Esophagus squamous epithelium (tissue), 5 donors: ENCODE measurements at regions not wholly inside any gene's neighbourhood (a gene's known extent, or its start where the extent isn't known, plus 50 kb on each side); places are given as distances from the start of the nearest gene placed in this dataset.

Experiments
- DNase-seq: peaks from one replicate; lab custom pipeline; 2025; lab: John Stamatoyannopoulos, UW
- H3K27ac ChIP-seq, 4 donors: fragments of 200-600 bp; sonication (generic); one replicate each; pipeline ENCODE4 v1.5.1; 2016 to 2019; ENCODE audit warnings: mild to moderate bottlenecking in 1 of 4
- H3K27me3 ChIP-seq, 4 donors: fragments of 200-600 bp; sonication (generic); 1 replicate in 3 of 4; 2 replicates in 1 of 4; pipeline versions ENCODE4 v1.5.1 to v1.6.0; 2017 to 2021; ENCODE audit warnings: antibody characterized with exemption in 1 of 4
- H3K36me3 ChIP-seq, 3 donors: fragments of 200-600 bp; sonication (generic); one replicate each; pipeline ENCODE4 v1.5.1; 2016 to 2019
- H3K4me1 ChIP-seq, 3 donors: fragments of 200-600 bp; sonication (generic); one replicate each; pipeline ENCODE4 v1.5.1; 2017 to 2019
- H3K4me3 ChIP-seq, 4 donors: fragments of 200-600 bp; sonication (generic); 1 replicate in 3 of 4; 2 replicates in 1 of 4; pipeline ENCODE4 v1.5.1; 2016 to 2019; ENCODE audit warnings: mild to moderate bottlenecking in 2 of 4, moderate library complexity in 1 of 4
- H3K9me3 ChIP-seq, 3 donors: fragments of 200-600 bp; sonication (generic); one replicate each; pipeline ENCODE4 v1.5.1; 2016 to 2019
- POLR2A ChIP-seq, 4 donors: fragments of 450-650 bp; IDR thresholded peaks; one replicate each; pipeline ENCODE4 v1.6.1; 2017; ENCODE audit warnings: antibody characterized with exemption in 4 of 4, mild to moderate bottlenecking in 4 of 4, moderate library complexity in 3 of 4
- WGBS, 2 donors: methylation state at CpG; one replicate each; pipeline ENCODE4 v1.1.5; 2018; 5-methylcytosine and 5-hydroxymethylcytosine counted together
- intact Hi-C: fragments of 100-400 bp; cut with DNase I; formaldehyde crosslinking; loops from one replicate; pipeline ENCODE4 v1.15.0; 2022
- TF ChIP-seq, protein P1 (sequence below), 6 experiments: fragments of 450-650 bp in 4 of 6; fragments of 200-600 bp in 2 of 6; sonication (generic) in 2 of 6; IDR thresholded peaks; one replicate each; pipeline ENCODE4 v1.5.1; 2016 to 2019; ENCODE audit warnings: antibody characterized with exemption in 6 of 6, mild to moderate bottlenecking in 4 of 6, moderate library complexity in 4 of 6
- donor health status: DM: yes; HTN: yes; CAD: no.

DNA sequence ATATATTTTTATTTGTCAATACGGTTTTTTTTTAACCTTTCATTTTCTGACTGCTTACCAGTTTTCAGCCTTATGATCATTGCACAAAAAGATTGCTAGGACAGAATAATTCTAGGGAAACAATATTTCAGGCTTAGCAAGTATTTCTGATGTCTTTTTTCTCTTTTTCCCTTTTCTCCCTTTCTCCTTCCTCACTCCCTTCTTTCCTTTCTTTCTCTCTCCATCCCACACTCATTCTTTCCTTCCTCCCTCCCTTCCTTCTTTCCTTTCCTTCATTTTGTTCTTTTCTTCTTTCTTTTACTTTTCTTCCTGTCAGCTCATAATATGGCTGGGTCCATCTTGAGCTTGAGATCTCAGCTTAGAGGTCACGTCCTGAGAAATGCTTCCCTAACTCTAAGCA lies 601.4 kb upstream of the NOVA1 start:
- Histone ChIP-seq H3K27me3 (no peaks in the 10 kb centered on the region), H3K27ac (no peak overlapping the region), H3K9me3 (no peaks in the 10 kb centered on the region), H3K4me3 (no peak overlapping the region), H3K4me1 (no peaks in the 10 kb centered on the region), H3K36me3 (no peaks in the 10 kb centered on the region)
- intact Hi-C loops = no loop called here
- TF ChIP-seq, protein P1, sequence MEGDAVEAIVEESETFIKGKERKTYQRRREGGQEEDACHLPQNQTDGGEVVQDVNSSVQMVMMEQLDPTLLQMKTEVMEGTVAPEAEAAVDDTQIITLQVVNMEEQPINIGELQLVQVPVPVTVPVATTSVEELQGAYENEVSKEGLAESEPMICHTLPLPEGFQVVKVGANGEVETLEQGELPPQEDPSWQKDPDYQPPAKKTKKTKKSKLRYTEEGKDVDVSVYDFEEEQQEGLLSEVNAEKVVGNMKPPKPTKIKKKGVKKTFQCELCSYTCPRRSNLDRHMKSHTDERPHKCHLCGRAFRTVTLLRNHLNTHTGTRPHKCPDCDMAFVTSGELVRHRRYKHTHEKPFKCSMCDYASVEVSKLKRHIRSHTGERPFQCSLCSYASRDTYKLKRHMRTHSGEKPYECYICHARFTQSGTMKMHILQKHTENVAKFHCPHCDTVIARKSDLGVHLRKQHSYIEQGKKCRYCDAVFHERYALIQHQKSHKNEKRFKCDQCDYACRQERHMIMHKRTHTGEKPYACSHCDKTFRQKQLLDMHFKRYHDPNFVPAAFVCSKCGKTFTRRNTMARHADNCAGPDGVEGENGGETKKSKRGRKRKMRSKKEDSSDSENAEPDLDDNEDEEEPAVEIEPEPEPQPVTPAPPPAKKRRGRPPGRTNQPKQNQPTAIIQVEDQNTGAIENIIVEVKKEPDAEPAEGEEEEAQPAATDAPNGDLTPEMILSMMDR (IDR thresholded peaks at IDR 0.05) = no peak
- TF ChIP-seq POLR2A (IDR thresholded peaks at IDR 0.05) = no peak
- 78 to 88% methylated on average over 1 to 2 of the region's 2 CpGs for WGBS, 2 donors
- DNase-seq = no peak

DNA sequence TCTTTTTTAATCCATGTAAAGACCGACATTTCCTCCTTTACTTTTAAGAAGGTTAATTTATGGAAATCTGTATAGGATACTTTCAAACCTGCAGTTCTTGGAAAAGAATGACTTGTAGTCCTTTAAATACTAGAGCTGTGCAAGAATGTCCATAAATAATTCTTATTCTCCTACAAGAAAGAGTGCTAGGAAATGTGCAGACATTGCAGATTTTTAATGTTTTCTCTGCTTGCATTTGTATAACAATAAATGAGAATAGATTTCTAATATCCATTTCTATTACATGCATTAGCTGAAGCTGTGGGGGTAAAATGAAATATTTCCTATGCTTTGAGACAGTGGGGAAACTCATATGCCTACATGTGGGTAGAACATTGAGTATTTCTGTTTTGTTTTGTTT lies 607.2 kb upstream of the NOVA1 start:
- Histone ChIP-seq H3K27me3 (no peaks in the 10 kb centered on the region), H3K27ac (no peak overlapping the region), H3K4me1 (no peaks in the 10 kb centered on the region), H3K36me3 (no peaks in the 10 kb centered on the region), H3K9me3 (no peaks in the 10 kb centered on the region), H3K4me3 (no peak overlapping the region)
- intact Hi-C loops = no loop called here
- DNase-seq = no peak
- WGBS, 2 donors = 30 to 55% methylated on average over 1 of the region's 1 CpG
- no peak for TF ChIP-seq POLR2A (IDR thresholded peaks at IDR 0.05)
- TF ChIP-seq, protein P1 (IDR thresholded peaks at IDR 0.05) = no peak

DNA sequence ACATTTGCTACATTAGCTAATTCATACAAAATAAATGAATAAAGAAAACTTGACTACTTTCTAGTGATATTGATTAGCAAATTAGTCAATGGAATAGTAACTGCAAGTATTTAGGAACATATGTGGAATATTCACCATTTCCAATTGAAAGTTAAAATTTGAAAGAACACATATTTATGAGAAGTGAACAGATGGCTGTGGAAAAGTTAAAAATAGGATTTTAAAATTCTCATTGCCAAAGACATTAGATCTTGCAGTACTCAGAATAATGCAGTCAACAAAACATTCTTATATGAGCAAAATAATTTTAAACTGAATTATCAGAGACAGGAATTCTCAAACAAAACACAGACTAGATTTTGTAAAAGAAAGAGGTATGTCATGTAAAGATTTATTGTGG lies 613.9 kb upstream of the NOVA1 start:
- no peaks in the 10 kb centered on the region for H3K9me3 ChIP-seq
- no peaks in the 10 kb centered on the region for H3K36me3 ChIP-seq
- no peak for DNase-seq
- H3K4me3 ChIP-seq = no peak overlapping the region
- no peaks in the 10 kb centered on the region for H3K4me1 ChIP-seq
- no peak for TF ChIP-seq POLR2A (IDR thresholded peaks at IDR 0.05)
- TF ChIP-seq, protein P1 (IDR thresholded peaks at IDR 0.05) = no peak
- H3K27me3 ChIP-seq = no peaks in the 10 kb centered on the region
- intact Hi-C loops = no loop called here
- no peak overlapping the region for H3K27ac ChIP-seq

DNA sequence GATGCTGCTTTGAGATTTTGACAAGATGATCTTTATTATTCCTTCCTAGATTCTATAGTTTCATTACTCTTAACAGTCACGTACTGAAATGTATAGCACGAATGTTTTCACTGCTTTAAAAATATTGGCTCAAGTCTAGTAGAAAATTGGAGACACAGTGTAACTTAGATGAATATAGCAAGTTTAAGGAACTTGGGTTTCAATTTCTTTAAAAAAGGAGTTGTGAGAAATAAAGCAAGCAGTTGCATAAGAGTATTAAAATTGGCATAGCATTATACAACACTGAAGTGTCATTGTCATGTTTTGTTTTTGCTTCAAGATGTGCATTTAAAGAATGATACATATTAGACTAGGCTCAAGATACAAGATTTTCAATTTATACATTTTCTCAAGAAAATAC lies 624.8 kb upstream of the NOVA1 start:
- H3K27ac ChIP-seq = no peak overlapping the region
- no peak for DNase-seq
- no peaks in the 10 kb centered on the region for H3K36me3 ChIP-seq
- intact Hi-C loops = no loop called here
- 85 to 92% methylated on average over 2 of the region's 2 CpGs for WGBS, 2 donors
- H3K9me3 ChIP-seq = peaks cover 0 to 28% (median 0%) of the 10 kb centered on the region in 3 donors
- H3K4me1 ChIP-seq = no peaks in the 10 kb centered on the region
- no peak for TF ChIP-seq POLR2A (IDR thresholded peaks at IDR 0.05)
- TF ChIP-seq, protein P1 (IDR thresholded peaks at IDR 0.05) = no peak
- no peak overlapping the region for H3K4me3 ChIP-seq
- no peaks in the 10 kb centered on the region for H3K27me3 ChIP-seq

DNA sequence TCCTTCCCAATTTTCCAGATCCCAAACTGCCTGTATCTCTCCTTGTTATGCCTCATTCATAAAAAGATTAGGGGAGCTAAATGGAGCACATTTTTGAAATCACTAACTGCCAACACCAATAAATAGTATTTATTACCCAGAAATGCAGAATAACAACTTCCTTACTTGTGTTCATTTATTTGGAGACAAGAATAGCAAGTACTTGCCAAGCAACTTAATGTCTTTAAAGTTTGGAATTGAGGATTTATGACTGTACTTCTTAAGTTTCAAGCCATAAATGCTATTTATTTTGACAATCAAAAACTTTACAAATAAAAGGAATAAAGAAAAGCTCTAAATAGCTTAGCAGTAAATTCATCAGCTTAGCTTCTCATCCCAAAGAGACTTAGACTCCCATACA lies 626.1 kb upstream of the NOVA1 start:
- Histone ChIP-seq H3K4me3 (no peak overlapping the region), H3K27me3 (no peaks in the 10 kb centered on the region), H3K27ac (no peak overlapping the region), H3K36me3 (no peaks in the 10 kb centered on the region), H3K4me1 (no peaks in the 10 kb centered on the region), H3K9me3 (peaks cover 0 to 25% (median 0%) of the 10 kb centered on the region in 3 donors)
- TF ChIP-seq POLR2A (IDR thresholded peaks at IDR 0.05) = no peak
- TF ChIP-seq, protein P1 (IDR thresholded peaks at IDR 0.05) = no peak
- intact Hi-C loops = no loop called here
- no peak for DNase-seq
